H1 (cell line): ENCODE measurements at regions not wholly inside any gene's neighbourhood (a gene's known extent, or its start where the extent isn't known, plus 50 kb on each side); places are given as distances from the start of the nearest gene placed in this dataset.

ENCODE experiments used
- CTCF ChIA-PET: fragments of 300-600 bp; sonication (Branson Sonifier 250); formaldehyde crosslinking; loops from one replicate; lab custom pipeline; 2021; ENCODE audit not compliant: partially characterized antibody; lab: Charles Lee
- POLR2A ChIA-PET: fragments of 300-600 bp; sonication (Branson Sonifier 250); formaldehyde crosslinking; loops from one replicate; lab custom pipeline; 2021; ENCODE audit warnings: inconsistent platforms; ENCODE audit not compliant: partially characterized antibody; lab: Charles Lee
- DNase-seq, 2 experiments: peaks; one replicate each; pipeline versions ENCODE4 v3.0.0 to v3.0.0-alpha.2; 2010 to 2022; ENCODE audit warnings: low spot score in 2 of 2, low read depth in 1 of 2, mixed read lengths in 1 of 2
- FAIRE-seq: peaks from 2 replicates; lab custom pipeline; 2011; peaks lifted over from hg19 to GRCh38; lab: Jason Lieb, UNC
- H2AFZ ChIP-seq: 2 replicates; pipeline ENCODE4 v1.8.1; 2012; ENCODE audit warnings: low read length, inconsistent platforms
- H2AK5ac ChIP-seq: 2 replicates; pipeline ENCODE4 v1.6.1; 2013; ENCODE audit warnings: low read depth, low read length
- H2BK120ac ChIP-seq: replicated peaks from 2 replicates; pipeline ENCODE3; 2013; ENCODE audit warnings: low read depth, low read length, inconsistent platforms
- H2BK12ac ChIP-seq: 2 replicates; pipeline ENCODE4 v1.6.1; 2013; ENCODE audit warnings: low read depth, low read length
- H2BK15ac ChIP-seq: 2 replicates; pipeline ENCODE4 v1.6.1; 2013; ENCODE audit warnings: low read length
- H2BK20ac ChIP-seq: 2 replicates; pipeline ENCODE4 v1.6.1; 2013; ENCODE audit warnings: low read length
- H2BK5ac ChIP-seq: 2 replicates; pipeline ENCODE4 v1.6.1; 2013; ENCODE audit warnings: low read depth, low read length
- H3K14ac ChIP-seq: 2 replicates; pipeline ENCODE4 v1.6.1; 2013; ENCODE audit warnings: inconsistent platforms; ENCODE audit not compliant: insufficient read length
- H3K18ac ChIP-seq: 2 replicates; pipeline ENCODE4 v1.6.1; 2013; ENCODE audit warnings: low read length; ENCODE audit errors: extremely low read depth
- H3K23ac ChIP-seq: 2 replicates; pipeline ENCODE4 v1.6.1; 2013; ENCODE audit warnings: inconsistent platforms; ENCODE audit not compliant: insufficient read length
- H3K23me2 ChIP-seq: 2 replicates; pipeline ENCODE4 v1.6.1; 2013; ENCODE audit warnings: low read depth, low read length
- H3K27ac ChIP-seq: 2 replicates; pipeline ENCODE4 v1.6.1; 2011; ENCODE audit warnings: low read depth, low read length, inconsistent platforms
- H3K27me3 ChIP-seq, 4 experiments: replicated peaks in 1 of 4; 1 replicate in 1 of 4; 2 replicates in 3 of 4; pipeline versions ENCODE4 v1.6.1 to v1.8.1; 2011 to 2013; ENCODE audit warnings: low read length in 3 of 4, mild to moderate bottlenecking in 3 of 4, inconsistent platforms in 2 of 4, mixed read lengths in 2 of 4, moderate library complexity in 1 of 4; ENCODE audit not compliant: control insufficient read depth in 3 of 4, insufficient read depth in 3 of 4; ENCODE audit errors: extremely low read depth in 1 of 4
- H3K36me3 ChIP-seq, 4 experiments: 2 replicates each; pipeline versions ENCODE4 v1.6.1 to v1.8.1; 2011 to 2013; ENCODE audit warnings: mild to moderate bottlenecking in 4 of 4, low read length in 3 of 4, moderate library complexity in 2 of 4, control low read depth in 1 of 4, inconsistent platforms in 1 of 4; ENCODE audit not compliant: insufficient read depth in 4 of 4, control insufficient read depth in 2 of 4
- H3K4ac ChIP-seq: replicated peaks from 2 replicates; pipeline ENCODE3; 2013; ENCODE audit warnings: low read length, low read depth, mixed read lengths, inconsistent platforms; ENCODE audit not compliant: insufficient read length
- H3K4me1 ChIP-seq, 4 experiments: replicated peaks in 1 of 4; 1 replicate in 1 of 4; 2 replicates in 3 of 4; pipeline versions ENCODE4 v1.6.1 to v1.8.1; 2011 to 2013; ENCODE audit warnings: low read length in 3 of 4, inconsistent platforms in 2 of 4, mixed read lengths in 1 of 4; ENCODE audit not compliant: insufficient read depth in 4 of 4, control insufficient read depth in 3 of 4
- H3K4me2 ChIP-seq, 2 experiments: 2 replicates each; pipeline versions ENCODE4 v1.6.1 to v1.8.1; 2011 to 2013; ENCODE audit warnings: low read depth in 2 of 2, low read length in 2 of 2, control low read depth in 1 of 2, inconsistent platforms in 1 of 2, mild to moderate bottlenecking in 1 of 2; ENCODE audit not compliant: insufficient read depth in 1 of 2
- H3K4me3 ChIP-seq, 4 experiments: fragments of 200-600, 300-600 bp in 1 of 4; sonication (generic), shearing (Covaris generic), sonication (Bioruptor Twin) in 1 of 4; 2 replicates each; pipeline versions ENCODE4 v1.5.1 to v1.8.1; 2011 to 2016; ENCODE audit warnings: low read length in 4 of 4, low read depth in 3 of 4, control low read depth in 2 of 4, inconsistent platforms in 2 of 4, mild to moderate bottlenecking in 2 of 4, mixed read lengths in 1 of 4, moderate library complexity in 1 of 4; ENCODE audit not compliant: insufficient read depth in 2 of 4; ENCODE audit errors: extremely low read depth in 1 of 4
- H3K56ac ChIP-seq: replicated peaks from 2 replicates; pipeline ENCODE3; 2013; ENCODE audit warnings: low read depth, mild to moderate bottlenecking, mixed read lengths, low read length, inconsistent platforms; ENCODE audit not compliant: insufficient read length
- H3K79me1 ChIP-seq: 2 replicates; pipeline ENCODE4 v1.6.1; 2013; ENCODE audit warnings: low read depth, low read length, control low read depth
- H3K79me2 ChIP-seq, 2 experiments: 2 replicates each; pipeline versions ENCODE4 v1.6.1 to v1.8.1; 2012 to 2013; ENCODE audit warnings: low read length in 2 of 2, mild to moderate bottlenecking in 2 of 2, inconsistent platforms in 1 of 2; ENCODE audit not compliant: insufficient read depth in 2 of 2, control insufficient read depth in 1 of 2
- H3K9ac ChIP-seq, 4 experiments: replicated peaks in 1 of 4; 1 replicate in 1 of 4; 2 replicates in 3 of 4; pipeline versions ENCODE4 v1.6.1 to v1.8.1; 2011 to 2013; ENCODE audit warnings: low read depth in 3 of 4, low read length in 3 of 4, control low read depth in 2 of 4, mild to moderate bottlenecking in 2 of 4, moderate library complexity in 2 of 4, inconsistent platforms in 1 of 4; ENCODE audit errors: extremely low read depth in 1 of 4
- H3K9me3 ChIP-seq, 2 experiments: 2 replicates each; pipeline versions ENCODE4 v1.6.1 to v1.8.1; 2012 to 2013; ENCODE audit warnings: mild to moderate bottlenecking in 2 of 2, moderate library complexity in 2 of 2, control low read depth in 1 of 2, inconsistent platforms in 1 of 2, low read depth in 1 of 2, low read length in 1 of 2, mixed read lengths in 1 of 2; ENCODE audit not compliant: insufficient read depth in 2 of 2
- H4K20me1 ChIP-seq, 2 experiments: replicated peaks in 1 of 2; 2 replicates each; pipeline versions ENCODE3 to v1.8.1; 2011 to 2013; ENCODE audit warnings: inconsistent platforms in 2 of 2, low read length in 2 of 2, mild to moderate bottlenecking in 1 of 2; ENCODE audit not compliant: insufficient read depth in 2 of 2, control insufficient read depth in 1 of 2
- H4K5ac ChIP-seq: 2 replicates; pipeline ENCODE4 v1.6.1; 2013; ENCODE audit warnings: low read length, low read depth, mixed read lengths, inconsistent platforms; ENCODE audit not compliant: insufficient read length
- H4K8ac ChIP-seq: 2 replicates; pipeline ENCODE4 v1.8.0; 2013; ENCODE audit warnings: mild to moderate bottlenecking, moderate library complexity, low read length, inconsistent platforms; ENCODE audit not compliant: insufficient read depth; ENCODE audit errors: extremely low read depth
- H4K91ac ChIP-seq: replicated peaks from 2 replicates; pipeline ENCODE3; 2013; ENCODE audit warnings: low read length, mixed read lengths, inconsistent platforms; ENCODE audit not compliant: insufficient read length
- CEBPB ChIP-seq: IDR thresholded peaks from 2 replicates; pipeline ENCODE4 v1.6.1; 2012; ENCODE audit warnings: low read depth, low read length
- CTBP2 ChIP-seq: IDR thresholded peaks from 2 replicates; pipeline ENCODE4 v1.7.0; 2011; ENCODE audit warnings: borderline replicate concordance, mild to moderate bottlenecking, moderate library complexity, mixed read lengths, low read length; ENCODE audit not compliant: insufficient read depth, insufficient read length
- EGR1 ChIP-seq: IDR thresholded peaks from 2 replicates; pipeline ENCODE4 v1.6.1; 2011; ENCODE audit warnings: low read depth, low read length, borderline replicate concordance
- KDM5A ChIP-seq: fragments of 200-600 bp; IDR thresholded peaks from 2 replicates; pipeline ENCODE4 v1.7.1; 2012; ENCODE audit warnings: mild to moderate bottlenecking, low read length, inconsistent platforms, mixed read lengths
- RFX5 ChIP-seq: IDR thresholded peaks from 2 replicates; pipeline ENCODE4 v1.6.1; 2011; ENCODE audit warnings: low read depth, low read length, improper control_type of control experiment, borderline replicate concordance
- RXRA ChIP-seq: IDR thresholded peaks from 2 replicates; pipeline ENCODE4 v1.6.1; 2011; ENCODE audit warnings: low read depth, mild to moderate bottlenecking, low read length, moderate library complexity; ENCODE audit not compliant: insufficient read depth
- SIRT6 ChIP-seq: IDR thresholded peaks from one replicate; pipeline ENCODE4 v1.7.1; 2012; ENCODE audit warnings: low read length, inconsistent platforms
- SIX5 ChIP-seq: IDR thresholded peaks from 2 replicates; pipeline ENCODE4 v1.6.1; 2011; ENCODE audit warnings: mild to moderate bottlenecking, low read depth, low read length
- SP1 ChIP-seq: IDR thresholded peaks from 2 replicates; pipeline ENCODE4 v1.6.1; 2011; ENCODE audit warnings: low read depth, low read length
- WGBS, 2 experiments: shearing (Covaris generic) in 1 of 2; methylation state at CpG; one replicate each; pipeline versions ENCODE4 v1.1.6 to v1.1.7; 2013 to 2015; ENCODE audit warnings: low lambda C conversion rate in 2 of 2, mixed read lengths in 2 of 2, inconsistent platforms in 1 of 2, low coverage in 1 of 2, missing lambda C conversion rate in 1 of 2; ENCODE audit not compliant: insufficient replicate concordance in 2 of 2, insufficient coverage in 1 of 2, insufficient read length in 1 of 2; ENCODE audit errors: extremely low coverage in 1 of 2, missing lambda C conversion rate in 1 of 2; 5-methylcytosine and 5-hydroxymethylcytosine counted together
- TF ChIP-seq, protein P1 (sequence below): IDR thresholded peaks from 2 replicates; pipeline ENCODE4 v1.6.1; 2012; ENCODE audit warnings: inconsistent platforms

DNA sequence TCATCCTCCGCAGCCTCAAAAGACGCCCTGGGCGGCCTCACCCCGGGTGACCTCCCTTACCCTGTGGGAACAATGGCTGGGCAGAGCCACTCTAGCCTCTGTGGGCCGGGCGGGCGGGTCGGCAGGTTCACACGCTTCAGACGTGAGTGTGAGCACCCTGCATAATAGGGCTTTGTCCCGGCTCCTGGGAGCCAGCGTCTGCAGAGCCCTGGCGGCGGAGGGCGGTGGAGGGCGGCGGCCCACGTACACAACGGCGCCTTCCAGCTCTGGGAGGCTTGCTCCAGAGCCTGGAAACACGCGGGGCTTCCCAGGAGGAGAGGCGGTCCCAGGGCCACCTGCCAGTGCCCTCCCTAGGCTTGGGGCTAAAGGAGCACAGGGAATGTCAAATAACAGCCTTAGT lies 205.6 kb downstream of the BCL11B start:
- H4K91ac ChIP-seq, result no peak overlapping the region
- no peaks in the 10 kb centered on the region for H3K23me2 ChIP-seq
- H4K8ac ChIP-seq, result no peak overlapping the region
- ChIA-PET POLR2A (no interaction called here), CTCF (interaction anchor here (1.2 to 2.0 kb wide), 5 partner anchors 11 to 879 kb away, joined by 3 to 7 read pairs (median 4); no protein-coding TSS in a partner anchor)
- no peak overlapping the region for H2BK12ac ChIP-seq
- no peaks in the 10 kb centered on the region for H3K4me1 ChIP-seq
- TF ChIP-seq SIX5 (no peak), RXRA (no peak), SP1 (no peak), EGR1 (no peak), CTBP2 (no peak), RFX5 (no peak), SIRT6 (no peak), CEBPB (no peak), KDM5A (no peak)
- TF ChIP-seq, protein P1, sequence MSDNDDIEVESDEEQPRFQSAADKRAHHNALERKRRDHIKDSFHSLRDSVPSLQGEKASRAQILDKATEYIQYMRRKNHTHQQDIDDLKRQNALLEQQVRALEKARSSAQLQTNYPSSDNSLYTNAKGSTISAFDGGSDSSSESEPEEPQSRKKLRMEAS, result no peak
- no peak overlapping the region for H2AFZ ChIP-seq
- H3K4me2 ChIP-seq, result no peak overlapping the region
- WGBS, 2 experiments, result 98% methylated on average over 12 of the region's 23 CpGs; no CpG with 5 or more reads in 1 of the 2 experiments
- no peaks in the 10 kb centered on the region for H3K27me3 ChIP-seq
- no peak overlapping the region for H4K5ac ChIP-seq
- H2BK15ac ChIP-seq, result no peak overlapping the region
- H2BK120ac ChIP-seq, result no peak overlapping the region
- H3K27ac ChIP-seq, result no peak overlapping the region
- no peak overlapping the region for H3K56ac ChIP-seq
- H3K4me3 ChIP-seq, result no peak overlapping the region
- H2BK20ac ChIP-seq, result no peak overlapping the region
- H3K18ac ChIP-seq, result no peak overlapping the region
- no peaks in the 10 kb centered on the region for H3K79me2 ChIP-seq
- no peak overlapping the region for H3K14ac ChIP-seq
- no peak overlapping the region for H3K9ac ChIP-seq
- no peak overlapping the region for H2BK5ac ChIP-seq
- DNase-seq (peak in 1 of 2 experiments; percentile 32), FAIRE-seq (no peak)
- H3K36me3 ChIP-seq, result no peaks in the 10 kb centered on the region
- peaks cover 0 to 12% of the 10 kb centered on the region in 2 experiments; a peak in 2 of 4 replicates for H3K9me3 ChIP-seq
- H4K20me1 ChIP-seq, result no peaks in the 10 kb centered on the region
- no peaks in the 10 kb centered on the region for H3K79me1 ChIP-seq
- H3K23ac ChIP-seq, result no peak overlapping the region
- H2AK5ac ChIP-seq, result no peak overlapping the region
- no peak overlapping the region for H3K4ac ChIP-seq
